Astrocyte (in vitro differentiated cells and primary cell): ENCODE measurements at regions not wholly inside any gene's neighbourhood (a gene's known extent, or its start where the extent isn't known, plus 50 kb on each side); places are given as distances from the start of the nearest gene placed in this dataset.

Experiments used
- DNase-seq: peaks from one replicate; pipeline ENCODE4 v3.0.0-alpha.2; 2010; ENCODE audit warnings: low read depth
- FAIRE-seq: peaks from 2 replicates; lab custom pipeline; 2011; peaks lifted over from hg19 to GRCh38; lab: Jason Lieb, UNC
- H2AFZ ChIP-seq: 2 replicates; pipeline ENCODE4 v1.6.0; 2012; ENCODE audit warnings: low read depth, low read length, inconsistent platforms
- H3K27ac ChIP-seq: 2 replicates; pipeline ENCODE4 v1.5.1; 2011; ENCODE audit warnings: low read depth, low read length, inconsistent platforms
- H3K27me3 ChIP-seq: 2 replicates; pipeline ENCODE4 v1.6.0; 2011; ENCODE audit warnings: low read length, inconsistent platforms; ENCODE audit not compliant: insufficient read depth
- H3K36me3 ChIP-seq: 2 replicates; pipeline ENCODE4 v1.5.1; 2011; ENCODE audit warnings: low read length, inconsistent platforms; ENCODE audit not compliant: insufficient read depth
- H3K4me1 ChIP-seq: 2 replicates; pipeline ENCODE4 v1.5.1; 2011; ENCODE audit warnings: low read length, inconsistent platforms; ENCODE audit not compliant: insufficient read depth
- H3K4me2 ChIP-seq: 2 replicates; pipeline ENCODE4 v1.6.0; 2012; ENCODE audit warnings: low read length, inconsistent platforms
- H3K4me3 ChIP-seq: 2 replicates; pipeline ENCODE4 v1.5.1; 2011; ENCODE audit warnings: low read depth, mild to moderate bottlenecking, low read length, inconsistent platforms; ENCODE audit not compliant: insufficient read depth
- H3K79me2 ChIP-seq: 2 replicates; pipeline ENCODE4 v1.6.0; 2012; ENCODE audit warnings: mild to moderate bottlenecking, low read length, inconsistent platforms; ENCODE audit not compliant: insufficient read depth
- H3K9ac ChIP-seq: 2 replicates; pipeline ENCODE4 v1.6.0; 2012; ENCODE audit warnings: mild to moderate bottlenecking, low read length, inconsistent platforms
- H3K9me3 ChIP-seq: 2 replicates; pipeline ENCODE4 v1.5.1; 2012; ENCODE audit warnings: low read depth, mild to moderate bottlenecking, low read length, inconsistent platforms; ENCODE audit not compliant: insufficient read depth
- H4K20me1 ChIP-seq: 2 replicates; pipeline ENCODE4 v1.6.0; 2012; ENCODE audit warnings: low read length, inconsistent platforms; ENCODE audit not compliant: insufficient read depth
- H3K27ac Mint-ChIP-seq: one replicate; pipeline ENCODE4 v1.8.0; 2021; ENCODE audit warnings: mild to moderate bottlenecking, mixed read lengths; ENCODE audit not compliant: unreplicated experiment
- H3K27me3 Mint-ChIP-seq: one replicate; pipeline ENCODE4 v1.8.0; 2021; ENCODE audit warnings: low read depth, mixed read lengths; ENCODE audit not compliant: unreplicated experiment
- H3K36me3 Mint-ChIP-seq: one replicate; pipeline ENCODE4 v1.8.0; 2021; ENCODE audit warnings: low read depth, mixed read lengths; ENCODE audit not compliant: unreplicated experiment
- H3K4me1 Mint-ChIP-seq: one replicate; pipeline ENCODE4 v1.8.0; 2021; ENCODE audit warnings: low read depth, mixed read lengths; ENCODE audit not compliant: unreplicated experiment
- H3K4me3 Mint-ChIP-seq: one replicate; pipeline ENCODE4 v1.8.0; 2021; ENCODE audit warnings: mild to moderate bottlenecking, moderate library complexity, mixed read lengths; ENCODE audit not compliant: unreplicated experiment
- H3K9me3 Mint-ChIP-seq: one replicate; pipeline ENCODE4 v1.8.0; 2021; ENCODE audit warnings: mild to moderate bottlenecking, mixed read lengths; ENCODE audit not compliant: unreplicated experiment
- CTCF ChIP-seq: IDR thresholded peaks from 2 replicates; pipeline ENCODE4 v1.5.1; 2011; ENCODE audit warnings: low read depth, mild to moderate bottlenecking, inconsistent platforms, low read length, moderate library complexity; ENCODE audit not compliant: insufficient read depth
- EZH2 ChIP-seq: IDR thresholded peaks from 2 replicates; pipeline ENCODE4 v1.6.1; 2012; ENCODE audit warnings: mild to moderate bottlenecking, low read length, inconsistent platforms; ENCODE audit not compliant: insufficient read depth

- Mint-ChIP-seq H3K4me3 (no peak overlapping the region), H3K27ac (no peak overlapping the region), H3K36me3 (no peaks in the 10 kb centered on the region), H3K27me3 (no peaks in the 10 kb centered on the region), H3K9me3 (no peaks in the 10 kb centered on the region), H3K4me1 (no peaks in the 10 kb centered on the region)
- Histone ChIP-seq H2AFZ (no peak overlapping the region), H3K9me3 (no peaks in the 10 kb centered on the region), H3K27ac (no peak overlapping the region), H4K20me1 (no peaks in the 10 kb centered on the region), H3K4me2 (no peak overlapping the region), H3K9ac (no peak overlapping the region), H3K27me3 (no peaks in the 10 kb centered on the region), H3K79me2 (no peaks in the 10 kb centered on the region), H3K4me1 (no peaks in the 10 kb centered on the region), H3K36me3 (no peaks in the 10 kb centered on the region), H3K4me3 (no peak overlapping the region)
- TF ChIP-seq CTCF = no peak
- TF ChIP-seq EZH2 = no peak
- no peak for FAIRE-seq
- no peak for DNase-seq
Measured at GRCh38 chr2:7887441-7887840, 794.4 kb upstream of the ID2 start.

- H3K4me3 ChIP-seq = no peak overlapping the region
- no peak for DNase-seq
- H3K79me2 ChIP-seq = no peaks in the 10 kb centered on the region
- H3K36me3 ChIP-seq = no peaks in the 10 kb centered on the region
- Mint-ChIP-seq H3K36me3 (no peaks in the 10 kb centered on the region), H3K27ac (no peak overlapping the region), H3K9me3 (no peaks in the 10 kb centered on the region), H3K27me3 (no peaks in the 10 kb centered on the region), H3K4me3 (no peak overlapping the region), H3K4me1 (no peaks in the 10 kb centered on the region)
- H3K9me3 ChIP-seq = no peaks in the 10 kb centered on the region
- no peak overlapping the region for H3K9ac ChIP-seq
- H3K4me2 ChIP-seq = no peak overlapping the region
- no peak overlapping the region for H3K27ac ChIP-seq
- TF ChIP-seq CTCF (no peak), EZH2 (no peak)
- H2AFZ ChIP-seq = no peak overlapping the region
- no peaks in the 10 kb centered on the region for H3K27me3 ChIP-seq
- no peak for FAIRE-seq
- no peaks in the 10 kb centered on the region for H3K4me1 ChIP-seq
- H4K20me1 ChIP-seq = no peaks in the 10 kb centered on the region
Measured at GRCh38 chr2:7888876-7889275, 793.0 kb upstream of the ID2 start.

GRCh38 chr2:7891312-7891711 lies 790.5 kb upstream of the ID2 start:
- Mint-ChIP-seq H3K36me3 (no peaks in the 10 kb centered on the region), H3K4me1 (no peaks in the 10 kb centered on the region), H3K27ac (no peak overlapping the region), H3K4me3 (no peak overlapping the region), H3K27me3 (peaks cover 2% of the 10 kb centered on the region), H3K9me3 (no peaks in the 10 kb centered on the region)
- Histone ChIP-seq H2AFZ (no peak overlapping the region), H3K4me3 (no peak overlapping the region), H4K20me1 (no peaks in the 10 kb centered on the region), H3K27me3 (no peaks in the 10 kb centered on the region), H3K4me2 (no peak overlapping the region), H3K9me3 (no peaks in the 10 kb centered on the region), H3K36me3 (no peaks in the 10 kb centered on the region), H3K27ac (no peak overlapping the region), H3K4me1 (no peaks in the 10 kb centered on the region), H3K79me2 (no peaks in the 10 kb centered on the region), H3K9ac (no peak overlapping the region)
- DNase-seq (no peak), FAIRE-seq (no peak)
- no peak for TF ChIP-seq CTCF
- no peak for TF ChIP-seq EZH2
